DMS53 treated with DMSO at 0.1 percent for 48 hours (cell line): ENCODE measurements at regions not wholly inside any gene's neighbourhood (a gene's known extent, or its start where the extent isn't known, plus 50 kb on each side); places are given as distances from the start of the nearest gene placed in this dataset.
A peak's percentile ranks its signal among the peaks of the same experiment; 100 is the strongest.

Source experiments
- DNase-seq: peaks from one replicate; lab custom pipeline; 2025; ENCODE audit not compliant: unreplicated experiment; lab: John Stamatoyannopoulos, UW

DNA sequence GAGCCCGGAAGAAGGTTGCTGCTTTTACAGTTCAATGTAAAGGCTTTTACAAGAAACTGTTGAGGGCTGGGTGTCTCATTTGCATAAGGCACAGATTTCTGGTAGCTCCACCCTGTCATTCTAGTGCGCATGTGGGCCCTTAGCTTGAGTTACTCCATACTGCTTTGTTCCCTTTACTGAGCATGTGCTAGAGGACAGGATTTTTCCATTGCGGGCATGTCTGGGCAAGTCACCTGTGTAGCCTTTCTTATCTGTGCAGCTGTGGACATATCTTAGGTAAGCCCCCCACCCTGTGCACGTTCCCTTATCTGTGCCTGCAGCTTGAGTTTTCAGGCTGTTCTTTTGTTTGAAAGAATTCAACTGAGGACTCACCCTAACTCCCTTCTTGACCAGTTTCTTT lies 56.2 kb upstream of the ARHGAP5 start:
- no peak for DNase-seq

DNA sequence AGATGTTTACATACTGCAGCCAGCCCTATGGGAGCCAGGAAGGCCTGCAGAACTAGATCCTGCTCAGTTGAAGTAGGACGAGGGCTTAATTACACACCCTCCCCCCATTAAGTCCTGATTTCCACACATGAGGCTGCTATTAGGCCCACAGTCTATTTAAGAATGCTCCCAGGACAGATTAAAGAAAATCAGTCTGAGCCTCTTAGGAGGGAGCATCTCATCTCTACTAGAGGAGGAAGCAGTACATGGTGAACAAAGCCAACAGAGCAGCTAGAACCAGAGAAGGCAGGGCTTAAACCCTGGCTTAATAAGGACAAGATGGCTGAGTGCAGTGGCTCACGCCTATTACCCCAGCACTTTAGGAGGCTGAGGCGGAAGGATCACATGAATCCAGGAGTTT lies 55.8 kb upstream of the ARHGAP5 start:
- no peak for DNase-seq

DNA sequence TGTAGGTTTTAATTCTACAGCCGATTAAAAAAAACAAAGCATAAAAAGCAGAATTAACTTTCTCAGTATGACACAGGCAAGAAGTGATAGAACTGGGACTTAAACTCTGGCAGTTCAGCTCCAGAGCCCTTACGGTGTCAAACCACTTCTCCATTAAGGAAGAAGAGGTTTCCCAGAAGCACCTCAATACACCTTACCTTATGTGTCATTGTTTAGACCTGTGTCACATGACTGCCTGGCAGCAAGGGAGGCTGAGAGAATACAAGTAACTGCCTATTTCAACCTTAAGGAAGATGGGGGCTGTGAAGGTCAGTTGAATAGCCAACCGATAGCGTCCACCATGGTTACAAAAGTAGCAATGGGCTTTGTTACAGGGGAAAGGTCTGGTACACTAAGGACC lies 54.6 kb upstream of the ARHGAP5 start:
- DNase-seq, result no peak

DNA sequence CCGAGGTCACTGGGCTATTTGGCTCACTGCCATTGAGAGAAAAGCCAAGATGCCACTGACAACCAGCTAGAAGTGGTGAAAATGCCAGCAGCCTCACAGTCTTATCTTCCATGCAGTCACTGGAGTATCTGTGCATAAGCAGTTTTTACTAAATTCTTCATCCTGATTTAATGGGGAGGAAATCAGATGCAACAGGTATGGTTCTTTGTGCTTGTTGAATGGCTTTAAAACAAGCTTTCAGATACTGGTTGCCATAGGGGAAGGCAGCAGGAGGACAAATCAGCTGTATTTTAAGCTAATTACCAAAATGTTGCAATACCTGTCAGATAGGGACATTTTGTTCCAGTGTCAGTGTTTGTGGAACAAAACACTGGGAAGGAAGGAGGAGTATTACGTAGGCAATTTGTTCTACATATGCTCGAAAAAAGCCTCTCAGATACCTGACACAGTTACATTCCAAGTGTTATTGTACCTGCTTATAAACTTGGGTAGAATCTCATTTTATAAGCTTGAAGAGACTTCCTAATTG lies 54.1 kb upstream of the ARHGAP5 start:
- no peak for DNase-seq

DNA sequence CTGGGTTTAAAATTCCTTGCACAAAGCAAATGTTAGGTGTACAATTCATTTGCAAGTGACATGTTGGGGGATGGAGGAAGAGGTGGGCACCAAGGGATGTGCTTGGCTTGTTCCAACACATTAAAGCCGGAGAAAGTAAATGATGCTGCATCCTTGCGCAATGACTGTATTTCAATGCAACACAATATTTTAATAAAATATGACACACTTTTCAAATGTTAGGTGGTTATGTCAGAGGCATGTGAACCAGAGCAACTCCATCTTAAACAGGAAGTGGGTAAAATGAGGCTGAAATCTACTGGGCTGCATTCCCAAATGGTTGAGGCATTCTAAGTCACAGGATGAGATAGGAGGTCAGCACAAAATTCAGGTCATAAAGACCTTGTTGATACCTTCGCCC lies 53.6 kb upstream of the ARHGAP5 start:
- no peak for DNase-seq

DNA sequence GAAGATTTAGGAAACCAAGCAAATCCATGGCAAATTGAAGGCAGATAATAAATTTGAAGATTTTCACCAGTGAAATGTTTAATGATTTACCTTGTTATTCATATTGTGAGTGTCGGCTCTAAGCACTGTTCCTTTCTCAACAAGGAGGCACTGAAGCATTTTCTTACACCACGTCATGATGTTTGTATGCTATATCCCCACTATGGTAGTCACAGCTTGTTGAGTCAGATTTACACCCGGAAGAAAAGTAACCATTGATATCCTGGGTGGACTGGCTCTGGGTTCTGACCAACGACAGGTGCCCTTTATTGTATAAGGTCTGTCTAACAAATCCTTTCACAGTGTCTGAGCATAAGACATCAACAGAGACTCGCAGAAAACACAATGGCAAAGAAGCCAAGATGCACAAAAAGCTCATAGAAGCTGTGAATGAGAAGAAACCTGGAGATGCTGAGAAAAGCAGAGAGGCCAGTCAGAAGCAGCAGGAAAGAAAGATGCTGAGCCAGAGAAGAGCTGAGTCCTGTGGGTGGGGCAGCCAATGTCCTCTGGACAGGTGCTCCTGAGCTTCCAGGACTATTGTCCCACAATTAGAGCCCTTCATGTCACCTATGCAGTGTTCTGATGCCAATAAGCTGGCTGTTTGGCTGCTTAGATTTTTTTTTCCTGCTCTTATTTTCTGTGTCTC lies 49.7 kb upstream of the ARHGAP5 start:
- peak; percentile 36 for DNase-seq
